Activated CD4-positive, alpha-beta T cell treated with anti-CD3 and anti-CD28 coated beads, Interleukin-2, Interleukin-4, amounts not matched to agents 100 ng/mL and 50 ng/mL, durations not matched to agents 16 hours and 8 hours (primary cell): ENCODE measurements at regions not wholly inside any gene's neighbourhood (a gene's known extent, or its start where the extent isn't known, plus 50 kb on each side); places are given as distances from the start of the nearest gene placed in this dataset.

Experiments
- DNase-seq: peaks from one replicate; pipeline ENCODE4 v3.0.0-alpha.2; 2020; ENCODE audit warnings: low spot score

DNA sequence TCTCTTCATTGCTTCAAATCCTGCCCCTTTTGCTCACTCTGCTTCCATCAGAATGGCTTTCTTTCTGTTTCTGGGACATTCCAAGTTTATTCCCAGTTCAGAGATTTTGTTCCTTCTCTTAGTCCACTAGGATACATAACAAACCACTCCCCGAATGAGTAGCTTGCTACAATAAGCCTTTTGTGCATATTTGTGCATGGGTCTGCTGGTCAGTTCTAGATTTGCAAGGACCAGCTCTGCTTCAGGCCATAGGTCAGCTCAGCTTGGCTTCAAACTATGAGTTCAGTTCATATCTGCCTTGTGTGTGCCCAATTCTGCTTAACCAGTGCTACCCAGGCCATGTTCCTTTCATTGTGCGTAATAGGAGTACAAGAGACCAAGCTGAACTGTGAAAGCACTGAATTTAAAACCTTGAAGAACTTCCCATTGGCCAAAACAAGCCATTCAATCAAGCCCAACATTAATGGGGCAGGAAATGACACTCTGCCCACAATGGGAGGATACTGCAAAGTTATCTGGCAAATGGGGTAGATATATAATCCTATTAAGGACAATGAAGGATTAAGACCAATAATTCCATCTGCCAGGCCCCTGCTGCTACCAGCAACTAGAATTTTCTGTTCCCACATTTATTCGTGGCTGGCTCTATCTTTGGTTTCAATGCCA, 328.8 kb downstream of the PRELID2 start:
- DNase-seq = no peak

- no peak for DNase-seq
Observed at GRCh38 chr5:145502906-145503305, 332.2 kb downstream of the PRELID2 start.

GRCh38 chr5:145500710-145501109, 334.4 kb downstream of the PRELID2 start:
- no peak for DNase-seq

GRCh38 chr5:145499483-145499882, 335.7 kb downstream of the PRELID2 start:
- DNase-seq = no peak

GRCh38 chr5:145497052-145497451, 338.1 kb downstream of the PRELID2 start:
- no peak for DNase-seq

DNA sequence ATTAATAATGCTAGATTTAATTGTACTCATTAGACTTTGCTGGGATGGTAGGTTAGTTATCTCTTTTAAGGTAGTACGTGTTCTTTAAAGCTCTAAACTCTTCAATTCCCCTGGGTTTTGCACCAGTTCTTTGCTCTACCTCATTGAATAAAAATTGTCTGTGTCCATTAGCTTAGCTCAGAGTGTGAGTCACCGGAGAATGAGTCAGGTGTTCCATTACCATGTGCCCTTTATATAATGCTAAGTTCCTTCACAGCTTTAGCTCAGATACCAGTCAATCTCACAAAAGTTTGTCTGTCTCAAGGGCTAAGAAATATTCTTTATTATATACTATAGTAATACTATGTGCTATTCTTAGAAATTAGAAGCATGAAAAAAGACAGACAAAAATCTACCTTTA, 339.4 kb downstream of the PRELID2 start:
- DNase-seq = no peak

- no peak for DNase-seq
Observed at GRCh38 chr5:145495196-145495595, 339.9 kb downstream of the PRELID2 start.

DNA sequence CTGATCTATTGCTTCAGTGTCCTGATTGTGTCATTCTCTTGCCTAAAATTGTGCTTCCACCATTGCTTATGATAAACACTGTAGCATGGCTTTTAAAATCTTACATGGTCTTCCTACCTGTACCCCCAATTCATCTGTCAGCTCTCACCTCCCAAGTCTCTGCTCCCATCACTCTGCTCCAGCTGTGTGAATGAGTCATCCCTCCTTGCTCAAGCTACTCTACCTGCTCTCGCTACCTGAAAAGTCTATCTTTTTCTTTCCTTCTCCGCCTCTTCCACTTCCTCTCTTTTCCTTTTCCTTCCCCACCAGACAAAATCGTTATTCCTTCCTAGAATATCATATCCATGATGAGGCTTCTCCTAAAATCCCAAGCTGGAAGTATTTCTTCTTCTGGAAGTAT, 341.7 kb downstream of the PRELID2 start:
- no peak for DNase-seq

DNA sequence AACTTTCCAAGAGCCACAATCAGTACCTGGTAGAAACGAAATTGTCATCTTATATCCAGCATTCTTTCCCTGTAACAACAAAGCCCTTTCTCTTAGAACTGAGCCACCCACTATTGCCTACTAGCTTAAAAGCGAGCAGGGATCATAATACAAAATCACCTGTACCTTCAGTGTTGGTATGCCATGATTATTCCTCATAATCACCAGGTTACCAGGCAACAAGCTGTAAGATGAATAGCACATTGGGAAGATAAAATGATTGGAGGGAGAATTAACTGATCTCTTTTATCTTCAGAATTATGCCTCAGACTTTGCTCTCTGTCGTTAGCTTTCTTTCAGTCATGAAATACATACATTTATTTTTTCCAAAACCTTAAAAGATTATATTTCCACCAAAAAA, 345.6 kb downstream of the PRELID2 start:
- no peak for DNase-seq

DNA sequence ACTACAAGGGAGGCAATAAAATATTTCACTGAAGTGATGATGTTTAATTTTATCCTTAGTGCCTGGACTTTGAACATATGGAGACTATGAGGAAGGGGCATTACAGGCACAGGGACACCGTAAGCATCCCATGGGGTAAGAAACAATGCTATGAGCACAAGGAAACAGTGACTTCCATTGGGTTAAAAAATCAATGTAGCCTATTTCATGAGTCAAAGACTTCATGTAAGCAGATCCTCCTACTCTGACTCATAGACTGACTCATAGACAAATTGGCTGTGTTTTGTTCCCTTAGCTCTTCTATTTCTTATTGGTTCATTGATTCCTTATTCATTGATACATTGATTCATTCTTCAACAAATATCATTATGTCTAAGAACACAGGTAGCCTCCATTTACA, 351.0 kb downstream of the PRELID2 start:
- DNase-seq = no peak

DNA sequence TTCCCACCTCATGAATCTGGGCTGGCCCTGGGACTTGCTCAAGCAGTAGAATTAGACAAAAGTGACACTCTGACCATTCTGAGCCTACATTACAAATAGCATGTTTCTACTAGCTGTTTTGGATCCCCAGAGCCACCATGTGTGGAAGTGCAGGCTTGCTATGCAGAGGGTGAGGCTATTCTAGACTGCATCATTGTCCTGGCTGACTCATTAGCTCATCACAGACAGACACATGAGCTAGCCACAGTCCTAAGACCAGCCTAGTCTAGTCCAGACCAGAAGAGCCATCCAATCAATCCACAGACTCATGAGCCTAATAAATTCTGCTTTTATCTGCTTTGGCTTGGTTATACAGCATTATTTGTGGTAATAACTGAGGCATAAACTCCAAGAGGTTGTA, 351.9 kb downstream of the PRELID2 start:
- DNase-seq = no peak

- no peak for DNase-seq
Observed at GRCh38 chr5:145479857-145480256, 355.3 kb downstream of the PRELID2 start.

- no peak for DNase-seq
Observed at GRCh38 chr5:145479271-145479670, 355.9 kb downstream of the PRELID2 start.

GRCh38 chr5:145478651-145479050, 356.5 kb downstream of the PRELID2 start:
- no peak for DNase-seq

DNA sequence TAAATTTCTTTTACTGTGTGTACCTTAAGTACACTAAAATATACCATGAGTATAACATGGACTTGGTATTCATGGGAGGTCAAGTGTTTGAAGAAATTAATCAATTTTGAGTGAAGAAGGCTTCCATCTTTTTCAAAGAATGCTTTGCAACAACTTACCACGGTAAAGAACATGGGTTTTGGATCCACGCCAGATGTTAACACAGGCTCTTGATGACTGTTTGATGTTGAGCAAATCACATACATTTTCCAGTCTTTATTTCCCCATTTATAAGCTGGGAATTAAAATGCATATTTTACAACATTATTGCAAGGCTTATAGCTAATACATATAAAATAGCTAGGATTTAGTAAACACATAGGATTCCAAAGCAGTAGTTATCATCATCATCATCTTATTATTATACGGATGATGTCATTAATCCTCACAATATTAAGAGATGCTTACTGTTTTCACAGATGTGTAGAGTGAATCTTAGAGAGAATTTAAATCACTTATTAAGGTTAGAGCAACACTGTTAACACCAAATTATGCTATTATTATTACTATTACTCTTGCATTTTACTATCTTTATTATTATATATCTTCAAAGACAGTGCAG, 362.0 kb downstream of the PRELID2 start:
- DNase-seq = no peak

DNA sequence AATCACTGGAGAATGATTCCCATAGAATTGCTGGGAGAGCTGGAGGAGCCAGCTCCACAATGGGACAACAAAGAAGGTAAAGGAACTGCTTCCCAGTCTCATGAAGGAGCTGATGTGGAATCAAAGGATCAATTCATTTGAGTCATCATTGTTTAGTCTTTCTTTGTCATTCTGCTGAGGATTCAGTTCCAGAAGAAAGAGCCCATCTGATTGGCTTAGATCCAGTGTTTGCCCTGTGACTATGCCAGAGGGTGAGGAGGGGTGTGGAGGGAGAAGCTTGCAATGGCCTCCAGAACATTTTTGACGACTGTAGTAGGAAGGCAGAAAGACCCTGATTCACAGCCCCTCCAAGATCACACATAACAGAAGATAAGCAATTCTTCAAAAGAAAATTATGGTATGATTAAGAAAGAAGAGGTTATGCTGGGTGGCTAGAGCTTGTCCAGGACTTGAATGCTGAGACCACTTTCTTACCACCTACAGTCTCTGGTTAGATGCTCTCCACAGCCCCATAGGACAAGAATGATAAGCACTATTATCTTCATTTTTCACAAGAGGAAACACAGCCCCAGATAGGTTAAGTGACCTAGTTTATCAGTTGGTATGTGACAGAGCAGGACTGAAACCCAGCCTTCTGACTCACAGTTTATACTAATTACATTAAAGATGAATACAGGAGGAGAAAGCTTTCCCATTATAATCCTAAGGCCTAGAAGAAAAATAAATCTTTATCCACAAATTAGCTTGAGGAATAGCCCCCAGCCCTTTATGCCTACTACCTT, 363.1 kb downstream of the PRELID2 start:
- DNase-seq = no peak

DNA sequence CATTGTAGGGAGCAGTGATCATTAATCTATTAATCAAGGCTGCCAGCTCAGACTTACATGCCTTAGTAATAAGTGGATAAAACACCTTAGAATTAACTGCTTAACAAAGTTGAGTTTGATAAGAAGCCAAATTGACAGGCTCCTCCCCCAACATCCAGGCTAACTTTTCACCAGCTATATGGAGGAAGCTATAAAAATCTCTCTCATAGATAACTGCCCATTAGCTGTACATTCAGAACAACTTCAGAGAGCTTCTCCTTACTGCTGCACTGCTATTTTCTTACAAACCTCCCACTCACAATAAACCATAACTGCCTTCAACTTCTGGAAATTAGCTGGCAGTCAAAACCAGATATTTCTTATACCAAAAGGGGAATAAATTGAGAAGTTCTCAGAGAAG, 364.1 kb downstream of the PRELID2 start:
- no peak for DNase-seq

- no peak for DNase-seq
Observed at GRCh38 chr5:145470396-145470979, 364.7 kb downstream of the PRELID2 start.

- no peak for DNase-seq
Observed at GRCh38 chr5:145467446-145467845, 367.7 kb downstream of the PRELID2 start.

DNA sequence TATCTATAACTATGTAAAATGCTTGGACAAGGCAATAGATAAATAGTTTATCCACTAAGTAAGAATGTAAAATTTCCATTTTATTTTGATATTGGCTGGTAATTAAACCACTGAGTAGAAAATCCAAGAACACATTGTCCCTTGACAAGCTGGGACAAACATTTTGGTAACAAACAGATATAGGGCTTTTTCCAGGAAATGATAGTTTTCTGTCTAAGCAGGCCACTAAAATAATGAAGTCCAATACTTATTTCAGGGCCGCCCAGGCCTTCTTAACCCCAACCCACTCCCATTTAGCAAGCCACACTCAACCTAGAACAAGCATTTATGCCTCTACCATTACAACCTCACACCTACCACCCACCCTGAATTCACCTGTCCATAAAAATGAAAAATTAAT, 368.6 kb downstream of the PRELID2 start:
- no peak for DNase-seq

GRCh38 chr5:145465474-145466263, 369.5 kb downstream of the PRELID2 start:
- no peak for DNase-seq

- no peak for DNase-seq
Observed at GRCh38 chr5:145464171-145464570, 371.0 kb downstream of the PRELID2 start.
